Peyer's patch (tissue), 4 donors: ENCODE measurements at regions not wholly inside any gene's neighbourhood (a gene's known extent, or its start where the extent isn't known, plus 50 kb on each side); places are given as distances from the start of the nearest gene placed in this dataset.

Experiments used
- CTCF ChIP-seq, 6 experiments: fragments of 450-650 bp in 4 of 6; fragments of 200-600 bp in 2 of 6; sonication (generic) in 1 of 6; IDR thresholded peaks; one replicate each; pipeline ENCODE4 v1.5.1; 2017 to 2019; ENCODE audit warnings: antibody characterized with exemption in 6 of 6, mild to moderate bottlenecking in 3 of 6, moderate library complexity in 1 of 6
- POLR2A ChIP-seq, 2 donors: fragments of 450-650 bp; IDR thresholded peaks; one replicate each; pipeline ENCODE4 v1.5.1; 2017; ENCODE audit warnings: antibody characterized with exemption in 2 of 2, mild to moderate bottlenecking in 2 of 2, moderate library complexity in 2 of 2

- no peak for TF ChIP-seq CTCF (IDR thresholded peaks at IDR 0.05)
- no peak for TF ChIP-seq POLR2A (IDR thresholded peaks at IDR 0.05)
These were observed 156.4 kb downstream of the DSEL start for GRCh38 chr18:67359873-67360838.
